ENCODE measurements at regions not wholly inside any gene's neighbourhood (a gene's known extent, or its start where the extent isn't known, plus 50 kb on each side); places are given as distances from the start of the nearest gene placed in this dataset.

- DNase-seq (ENCODE audit: low read depth) = no peak
Measured at GRCh38 chr11:104830508-104830907, 67.8 kb downstream of the CASP12 start.

DNA sequence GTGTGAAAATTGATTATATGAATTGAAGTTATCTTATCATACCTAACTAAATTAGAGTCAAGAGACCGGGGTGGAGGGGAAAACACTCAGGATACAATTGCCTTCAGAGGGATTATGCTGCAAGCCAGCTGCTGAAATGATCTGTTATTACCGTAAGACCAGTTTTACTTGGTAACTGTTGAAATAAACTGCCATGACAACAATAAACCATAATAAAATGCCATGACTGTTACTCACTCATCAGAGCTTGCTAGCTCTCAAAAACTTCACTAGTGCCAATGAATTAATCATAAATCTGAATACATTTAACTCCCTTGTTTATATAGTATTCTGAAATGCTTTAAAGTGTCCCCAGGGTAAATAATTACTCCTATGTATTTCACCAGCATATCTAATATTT is 68.2 kb downstream of the CASP12 start:
- DNase-seq (ENCODE audit: low read depth) = peak; percentile 57

- DNase-seq (ENCODE audit: low read depth) = no peak
Measured at GRCh38 chr11:104826772-104827171, 71.5 kb downstream of the CASP12 start.

DNA sequence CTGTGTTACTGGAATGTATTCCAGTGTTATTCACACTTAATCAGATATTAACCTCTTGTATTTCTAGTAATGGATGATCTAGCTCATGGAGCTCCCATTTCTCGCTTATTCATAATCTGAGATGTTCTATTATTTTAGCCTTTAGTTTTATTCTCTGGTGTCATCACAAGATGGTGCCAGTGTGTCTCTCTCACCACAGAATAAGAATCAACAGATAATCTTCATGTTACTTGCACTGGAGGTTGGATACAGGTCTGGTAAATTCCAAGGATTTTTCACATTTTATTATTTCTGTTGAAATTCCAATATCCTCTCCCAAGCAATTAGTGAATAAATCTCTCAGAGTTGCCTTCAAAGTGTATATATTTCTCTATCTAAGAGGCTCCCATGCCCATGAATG is 74.6 kb downstream of the CASP12 start:
- peak; percentile 2 for DNase-seq (ENCODE audit: low read depth)

GRCh38 chr11:104820431-104820830 is 77.8 kb downstream of the CASP12 start:
- DNase-seq (ENCODE audit: low read depth) = no peak

DNA sequence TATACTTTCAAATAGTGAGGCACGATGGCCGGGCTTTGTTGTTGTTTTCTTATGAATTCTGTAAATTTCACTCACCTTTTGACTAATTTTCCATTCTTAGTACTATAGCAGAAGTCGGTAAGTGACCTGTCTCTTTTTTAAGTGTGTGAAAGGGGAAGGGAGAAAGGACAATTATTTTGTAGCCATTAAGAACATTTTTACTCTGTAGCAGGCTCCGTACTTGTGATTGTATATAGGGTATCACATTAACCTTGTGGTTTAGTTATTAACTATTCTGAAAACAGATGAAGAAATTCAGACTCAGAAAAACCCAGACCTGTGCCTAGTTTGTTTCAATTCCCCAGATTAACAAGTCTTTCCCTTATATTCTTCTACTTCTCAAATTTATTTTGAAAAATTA is 78.7 kb downstream of the CASP12 start:
- DNase-seq (ENCODE audit: low read depth) = no peak

GRCh38 chr11:104819107-104819506 is 79.2 kb downstream of the CASP12 start:
- no peak for DNase-seq (ENCODE audit: low read depth)

- no peak for DNase-seq (ENCODE audit: low read depth)
Measured at GRCh38 chr11:104817973-104818372, 80.3 kb downstream of the CASP12 start.

GRCh38 chr11:104813532-104813931 is 84.7 kb downstream of the CASP12 start:
- no peak for DNase-seq (ENCODE audit: low read depth)

DNA sequence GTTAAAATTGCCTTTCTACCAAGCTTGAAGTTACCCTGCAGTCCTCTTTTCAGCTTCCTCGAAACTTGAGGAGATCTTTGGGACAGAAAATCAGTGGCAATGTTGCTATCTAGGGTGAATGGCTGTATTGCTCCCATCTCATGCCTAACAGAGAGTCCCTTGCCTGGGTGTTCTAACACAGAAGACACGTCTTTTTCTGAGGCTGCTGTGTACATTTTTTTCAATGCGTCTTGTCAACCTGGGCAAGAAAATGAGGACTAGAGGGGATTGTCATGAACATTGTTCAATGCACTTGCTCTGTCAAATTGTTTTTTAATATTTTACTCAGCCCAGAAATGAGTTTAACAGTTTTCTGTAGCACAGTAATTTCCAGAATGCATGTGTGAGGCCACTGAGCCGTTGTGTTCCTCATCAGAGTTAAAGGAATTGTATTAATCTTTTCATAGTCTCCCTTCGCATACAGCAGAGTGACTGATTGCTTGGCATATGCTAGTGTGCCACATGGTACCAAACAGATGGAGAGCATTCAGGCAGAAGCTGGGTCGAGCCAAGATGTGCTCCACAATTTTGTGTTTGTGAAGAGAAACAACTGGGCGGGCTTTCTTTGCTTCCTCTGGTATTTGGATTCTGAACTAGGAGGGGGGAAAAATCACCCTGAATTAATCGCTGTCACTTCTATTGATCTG is 86.0 kb downstream of the CASP12 start:
- DNase-seq (ENCODE audit: low read depth) = no peak

DNA sequence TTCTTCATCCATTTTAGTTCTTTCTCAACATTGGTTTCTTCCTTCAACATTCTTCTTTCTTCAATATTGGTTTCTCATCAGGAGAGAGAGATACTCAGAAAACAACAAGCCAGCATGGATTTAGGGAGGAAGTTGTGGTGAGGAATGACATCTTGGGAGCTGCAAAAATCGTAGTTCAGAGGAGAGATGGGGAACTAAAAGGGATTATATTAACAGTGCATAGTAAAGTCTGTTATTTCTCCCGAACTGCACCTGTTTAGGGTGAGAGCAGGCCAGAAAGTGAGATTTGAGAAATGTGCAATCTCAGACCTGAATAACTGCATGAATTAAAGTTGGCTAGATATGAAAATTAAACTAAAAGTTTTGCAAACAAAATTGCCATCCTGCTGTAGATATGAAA is 94.5 kb downstream of the CASP12 start:
- DNase-seq (ENCODE audit: low read depth) = no peak

DNA sequence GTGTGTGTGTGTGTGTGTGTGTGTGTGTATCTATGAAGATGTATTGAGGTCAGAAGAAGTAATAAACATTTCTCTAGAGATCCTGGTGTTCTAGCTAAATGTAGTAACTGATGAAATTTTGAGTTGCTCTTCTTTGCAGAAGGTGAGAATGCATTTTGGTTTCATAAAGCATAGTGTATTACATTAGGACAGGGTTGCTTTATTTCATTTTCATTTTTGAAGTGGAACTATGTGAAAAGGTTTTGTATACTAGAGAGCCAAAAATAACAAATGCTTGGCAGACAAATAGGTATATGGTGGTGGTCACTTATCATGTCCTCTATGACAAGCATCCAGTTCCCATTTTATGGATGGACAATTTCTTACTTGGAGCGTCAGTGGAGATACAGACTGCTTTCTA is 99.0 kb downstream of the CASP12 start:
- no peak for DNase-seq (ENCODE audit: low read depth)

DNA sequence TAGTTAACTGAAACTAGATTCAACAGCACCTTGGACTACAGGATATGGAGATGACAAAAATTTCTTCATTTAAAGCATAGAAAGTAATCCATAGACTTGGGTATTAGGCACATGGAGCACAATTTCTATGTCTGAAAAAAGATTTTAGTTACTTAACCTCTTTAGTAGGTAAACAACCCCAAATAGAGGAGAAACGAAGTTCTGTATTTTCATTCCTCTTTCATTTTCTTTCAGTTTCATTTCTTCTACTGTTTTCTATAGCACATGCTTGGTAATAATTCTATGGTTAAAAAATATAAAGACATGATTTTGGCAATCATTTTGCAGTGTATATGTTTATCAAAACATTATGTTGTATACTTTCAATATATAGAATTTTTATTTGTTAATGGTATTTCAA is 99.5 kb downstream of the CASP12 start:
- DNase-seq (ENCODE audit: low read depth) = no peak

DNA sequence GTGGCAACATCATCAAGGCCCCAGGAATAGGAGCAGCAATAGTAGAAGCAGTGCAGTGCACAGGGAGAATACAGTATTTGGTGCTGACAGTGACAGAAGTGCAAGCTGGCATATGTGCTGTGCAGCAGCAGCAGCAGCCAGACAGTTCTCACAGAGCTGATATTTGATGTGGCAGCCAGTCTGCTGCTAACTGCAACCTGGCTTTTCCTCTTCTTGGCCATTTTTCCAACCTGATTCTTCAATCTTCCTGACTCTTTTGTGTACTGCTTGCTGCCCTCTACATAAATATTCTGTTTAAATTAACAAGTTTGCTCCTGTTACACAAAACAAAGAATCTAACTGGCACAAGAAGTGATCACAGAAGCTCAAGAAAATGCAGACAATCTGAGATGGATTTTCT is 102.0 kb downstream of the CASP12 start:
- DNase-seq (ENCODE audit: low read depth) = no peak

DNA sequence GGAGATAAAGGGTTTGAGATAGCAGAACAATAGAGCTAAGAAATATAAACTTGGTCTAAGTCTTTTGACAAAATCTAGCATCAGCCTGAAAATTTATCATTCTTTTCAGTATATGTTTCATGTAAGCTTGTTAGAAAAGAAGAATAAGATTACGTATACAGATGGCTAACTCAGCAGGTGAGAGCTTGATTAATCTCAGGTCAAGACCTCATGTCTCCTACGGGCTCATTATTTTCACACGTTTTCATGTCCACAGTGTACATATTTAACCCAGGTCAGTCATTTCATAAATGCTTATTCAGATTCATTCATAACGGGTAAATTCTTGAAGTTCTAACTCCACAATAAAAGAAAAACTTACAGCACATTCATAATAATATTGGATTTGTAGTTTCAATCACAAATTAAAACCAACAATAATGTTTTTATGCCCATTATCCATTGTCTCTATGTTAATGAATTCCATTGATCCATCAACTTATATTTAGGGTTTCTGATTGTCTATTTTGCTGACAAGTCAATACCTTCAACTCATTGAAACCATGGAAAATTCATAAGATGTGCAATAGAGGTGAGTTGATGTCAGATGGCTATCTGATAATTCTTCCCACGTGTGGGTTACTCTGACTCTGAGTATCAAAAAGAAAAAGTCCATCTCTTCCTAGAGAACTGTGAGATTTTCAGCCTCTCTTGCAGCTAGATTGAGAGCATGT is 102.6 kb downstream of the CASP12 start:
- DNase-seq (ENCODE audit: low read depth) = no peak

DNA sequence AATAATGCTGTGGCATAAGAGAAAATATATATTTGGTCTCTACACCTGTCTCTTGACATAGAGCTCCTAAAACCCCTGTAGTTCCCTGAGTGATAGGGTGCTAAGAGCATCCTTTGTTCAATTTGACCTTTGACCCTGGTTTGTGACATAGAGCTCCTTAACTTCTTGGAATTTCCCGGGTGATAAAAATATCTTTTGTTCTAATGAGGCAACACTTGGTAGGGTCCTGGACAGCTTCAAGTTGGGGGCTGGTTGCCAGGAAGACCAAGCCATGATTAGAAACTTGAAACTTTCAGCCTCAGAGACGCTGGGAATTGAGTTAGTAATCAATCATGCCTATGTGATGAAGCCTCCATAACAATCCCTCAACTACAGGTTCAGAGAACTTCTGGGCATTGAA is 105.4 kb downstream of the CASP12 start:
- DNase-seq (ENCODE audit: low read depth) = no peak

GRCh38 chr11:104791896-104792295 is 106.4 kb downstream of the CASP12 start:
- DNase-seq (ENCODE audit: low read depth) = no peak

DNA sequence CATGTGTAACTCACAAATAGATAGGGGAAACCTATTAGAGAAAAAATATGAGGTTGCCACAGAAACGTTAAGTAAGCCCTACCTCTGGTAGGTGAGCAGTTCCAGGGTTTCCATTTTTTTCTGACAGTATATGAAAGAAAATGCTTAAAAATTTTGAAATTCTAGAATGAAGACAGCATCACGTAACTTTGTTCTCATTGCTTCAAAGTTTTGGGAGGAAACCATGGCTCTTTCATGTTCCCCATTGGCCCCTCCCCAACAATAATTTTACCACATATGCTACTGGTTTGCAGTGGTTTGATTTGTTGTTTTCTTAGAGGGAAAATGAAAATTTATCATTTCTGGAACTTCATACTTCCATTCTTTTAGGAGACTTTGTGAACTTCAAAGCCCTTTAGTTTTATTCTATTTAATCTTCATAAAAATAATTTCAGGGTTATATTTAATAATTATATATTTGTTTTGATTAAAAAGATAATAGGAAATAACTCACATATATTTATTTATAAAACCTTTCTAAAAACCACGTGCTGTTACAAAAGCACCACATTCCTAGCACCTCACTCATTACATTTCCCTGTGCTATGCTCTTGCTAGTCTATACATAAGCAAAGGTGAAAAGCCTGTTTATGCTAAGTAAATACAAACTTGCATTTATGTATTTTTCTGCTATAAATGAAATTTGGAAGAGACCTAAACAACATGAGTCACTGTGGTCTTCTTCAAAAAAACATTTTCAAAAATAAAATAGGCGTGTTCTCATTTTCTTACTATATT is 113.4 kb downstream of the CASP12 start:
- DNase-seq (ENCODE audit: low read depth) = no peak

- no peak for DNase-seq (ENCODE audit: low read depth)
Measured at GRCh38 chr11:104783241-104783640, 115.0 kb downstream of the CASP12 start.

DNA sequence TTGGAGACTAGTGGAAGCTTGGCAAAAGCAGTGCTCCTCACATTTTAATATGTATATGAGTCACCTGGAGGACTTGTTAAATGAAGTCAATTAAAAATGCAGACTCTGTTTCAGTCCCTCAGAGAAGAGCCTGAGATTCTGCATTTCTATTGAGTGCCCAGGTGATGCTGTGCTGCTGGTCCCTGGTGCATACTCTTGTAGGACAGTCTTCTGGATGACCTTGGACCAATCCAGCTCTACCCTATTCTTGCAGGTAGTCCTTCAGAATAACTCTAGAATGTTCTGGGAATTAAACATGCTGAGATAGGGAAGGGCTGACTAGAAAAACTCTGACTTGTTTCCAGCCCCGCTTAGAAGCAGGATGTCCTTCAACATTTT is 115.9 kb downstream of the CASP12 start:
- no peak for DNase-seq (ENCODE audit: low read depth)

GRCh38 chr11:104781719-104782376 is 116.4 kb downstream of the CASP12 start:
- DNase-seq (ENCODE audit: low read depth) = no peak

- DNase-seq (ENCODE audit: low read depth) = no peak
Measured at GRCh38 chr11:104781037-104781436, 117.2 kb downstream of the CASP12 start.
